H1 (cell line): ENCODE measurements at regions not wholly inside any gene's neighbourhood (a gene's known extent, or its start where the extent isn't known, plus 50 kb on each side); places are given as distances from the start of the nearest gene placed in this dataset.

ENCODE experiments used
- CHD2 ChIP-seq: IDR thresholded peaks from 2 replicates; pipeline ENCODE4 v1.6.1; 2012; ENCODE audit warnings: low read length, improper control_type of control experiment
- EP300 ChIP-seq, 2 experiments: IDR thresholded peaks; 1 replicate in 1 of 2; 2 replicates in 1 of 2; pipeline ENCODE4 v1.6.1; 2011 to 2012; ENCODE audit warnings: low read depth in 2 of 2, low read length in 2 of 2, mild to moderate bottlenecking in 2 of 2, borderline replicate concordance in 1 of 2, inconsistent platforms in 1 of 2, moderate library complexity in 1 of 2
- HDAC2 ChIP-seq, 2 experiments: fragments of 300-600 bp in 1 of 2; sonication (generic) in 1 of 2; IDR thresholded peaks; 2 replicates each; pipeline ENCODE4 v1.6.1; 2011 to 2012; ENCODE audit warnings: low read depth in 2 of 2, low read length in 2 of 2, mild to moderate bottlenecking in 2 of 2, moderate library complexity in 2 of 2, borderline replicate concordance in 1 of 2, inconsistent platforms in 1 of 2
- POLR2A ChIP-seq, 2 experiments: IDR thresholded peaks; 1 replicate in 1 of 2; 2 replicates in 1 of 2; pipeline ENCODE4 v1.6.1; 2011; ENCODE audit warnings: low read depth in 2 of 2, low read length in 2 of 2, mild to moderate bottlenecking in 2 of 2; ENCODE audit errors: control extremely low read depth in 1 of 2
- POLR2AphosphoS5 ChIP-seq: IDR thresholded peaks from 2 replicates; pipeline ENCODE4 v1.6.1; 2011; ENCODE audit warnings: low read depth, low read length
- POU5F1 ChIP-seq: IDR thresholded peaks from 2 replicates; pipeline ENCODE4 v1.6.1; 2011; ENCODE audit warnings: low read depth, mild to moderate bottlenecking, low read length, moderate library complexity
- RFX5 ChIP-seq: IDR thresholded peaks from 2 replicates; pipeline ENCODE4 v1.6.1; 2011; ENCODE audit warnings: low read depth, low read length, improper control_type of control experiment, borderline replicate concordance
- RNF2 ChIP-seq: fragments of 200-900, 300-1000 bp; sonication (generic); IDR thresholded peaks from 2 replicates; pipeline ENCODE4 v1.7.1; 2016; ENCODE audit warnings: borderline replicate concordance, low read depth, mild to moderate bottlenecking, antibody characterized with exemption, low read length; ENCODE audit not compliant: poor library complexity, severe bottlenecking; ENCODE audit errors: missing control alignments
- TF ChIP-seq, protein P1 (sequence below): IDR thresholded peaks from 2 replicates; pipeline ENCODE4 v1.6.1; 2012; ENCODE audit warnings: inconsistent platforms

DNA sequence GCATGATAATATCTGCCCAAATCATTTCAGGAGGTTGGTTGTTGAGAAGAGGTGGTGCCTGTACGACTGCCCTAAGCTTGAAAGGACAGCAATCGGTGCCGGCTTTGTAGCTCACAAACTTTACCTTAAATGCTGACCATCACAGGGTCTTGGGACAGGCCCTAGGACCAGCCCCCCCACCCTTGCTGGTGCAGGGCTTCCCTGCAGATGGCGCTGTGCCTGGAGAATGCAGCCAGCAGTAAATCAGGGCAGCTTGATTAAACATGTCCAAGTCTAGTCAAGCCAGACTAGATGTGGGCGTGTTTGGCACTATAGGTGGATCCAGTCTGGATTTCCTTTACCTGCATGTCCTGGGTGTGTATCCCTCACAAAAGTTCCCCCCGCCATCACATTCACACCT lies 135.5 kb upstream of the CRHR1 start:
- no peak for TF ChIP-seq EP300 (IDR thresholded peaks at IDR 0.05; ENCODE audit: borderline replicate concordance in 1 of 2, low read depth in 2 of 2, low read length in 2 of 2)
- TF ChIP-seq HDAC2 (IDR thresholded peaks at IDR 0.05; ENCODE audit: borderline replicate concordance in 1 of 2, low read depth in 2 of 2, low read length in 2 of 2): no peak
- TF ChIP-seq POU5F1: no peak
- no peak for TF ChIP-seq POLR2AphosphoS5
- no peak for TF ChIP-seq RFX5
- no peak for TF ChIP-seq POLR2A (IDR thresholded peaks at IDR 0.05; ENCODE audit: control extremely low read depth in 1 of 2, low read depth in 2 of 2, low read length in 2 of 2)
- no peak for TF ChIP-seq RNF2
- TF ChIP-seq, protein P1, sequence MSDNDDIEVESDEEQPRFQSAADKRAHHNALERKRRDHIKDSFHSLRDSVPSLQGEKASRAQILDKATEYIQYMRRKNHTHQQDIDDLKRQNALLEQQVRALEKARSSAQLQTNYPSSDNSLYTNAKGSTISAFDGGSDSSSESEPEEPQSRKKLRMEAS: no peak
- no peak for TF ChIP-seq CHD2
